Motor neuron (in vitro differentiated cells): ENCODE measurements at regions not wholly inside any gene's neighbourhood (a gene's known extent, or its start where the extent isn't known, plus 50 kb on each side); places are given as distances from the start of the nearest gene placed in this dataset.

Experiments
- ATAC-seq, 8 experiments: fragments of 200-7000 bp; cut with Tn5 transposase; replicated peaks in 6 of 8; 2 replicates each; pipeline ENCODE4 v1.8.0; 2021; ENCODE audit warnings: mild to moderate bottlenecking in 8 of 8, moderate library complexity in 8 of 8
- H3K27ac ChIP-seq, 2 donors: fragments of 250-450 bp; sonication (Bioruptor Pico); 2 replicates each; pipeline ENCODE4 v1.9.0; 2021; ENCODE audit warnings: antibody characterized with exemption in 2 of 2, mild to moderate bottlenecking in 2 of 2, moderate library complexity in 1 of 2
- H3K4me1 ChIP-seq, 2 donors: fragments of 250-450 bp; sonication (Bioruptor Pico); replicated peaks in 1 of 2; 2 replicates each; pipeline ENCODE4 v1.6.1; 2021; ENCODE audit warnings: antibody characterized with exemption in 2 of 2, mild to moderate bottlenecking in 2 of 2, moderate library complexity in 1 of 2
- H3K4me3 ChIP-seq, 5 donors: fragments of 250-450 bp; sonication (Bioruptor Pico); 2 replicates each; pipeline ENCODE4 v1.9.0; 2021; ENCODE audit warnings: antibody characterized with exemption in 5 of 5, mild to moderate bottlenecking in 5 of 5, moderate library complexity in 4 of 5
- whole genome bisulfite sequencing, 10 experiments: fragments of 450-650 bp; shearing (Covaris generic); methylation state at CpG; one replicate each; pipeline ENCODE4 v1.0.0; 2022; 5-methylcytosine and 5-hydroxymethylcytosine counted together
- in situ Hi-C, 9 experiments: fragments of 400-800 bp; cut with MboI; loops; one replicate each; pipeline ENCODE4 v1.15.0; 2021; ENCODE audit warnings: low sequenced_read_pairs in 9 of 9, low pct_unique_long_range_greater_than_20kb in 2 of 9; ENCODE audit not compliant: unreplicated experiment in 9 of 9

DNA sequence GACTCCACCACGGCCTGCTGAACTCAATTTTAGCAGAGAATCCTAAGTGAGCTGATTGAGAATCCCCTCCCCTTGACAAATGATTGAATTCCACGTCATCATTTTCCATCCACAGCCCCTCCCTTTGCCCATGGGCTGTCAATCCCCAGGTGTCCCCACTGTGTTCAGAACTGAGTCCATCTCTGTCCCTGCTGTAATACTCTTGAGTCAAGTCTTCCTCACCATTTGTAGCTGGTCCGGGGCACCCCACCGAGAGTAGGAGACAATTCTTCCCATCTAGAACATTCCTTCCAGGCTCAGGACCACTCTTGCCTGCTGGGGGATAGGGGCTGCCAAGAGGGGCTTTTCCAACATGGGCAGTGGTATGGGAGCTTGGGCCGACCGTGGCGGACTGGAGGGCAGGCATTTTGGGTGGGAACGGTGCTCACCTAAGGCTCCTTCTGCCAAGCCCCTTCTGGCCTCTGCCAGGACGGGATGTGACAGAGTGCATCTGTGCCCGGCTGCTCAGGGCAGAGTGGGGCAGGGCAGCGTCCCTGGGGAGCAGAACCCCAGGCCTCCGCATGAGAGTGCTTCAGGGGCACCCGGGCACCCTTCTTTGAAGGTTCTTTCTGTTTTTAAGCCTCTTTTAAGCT lies 218.1 kb upstream of the RTL1 start:
- H3K4me1 ChIP-seq: peaks cover 42 to 51% of the 10 kb centered on the region in 2 donors
- H3K27ac ChIP-seq: no peak overlapping the region
- ATAC-seq: no peak
- no peak overlapping the region for H3K4me3 ChIP-seq
- 58 to 100% (median 80%) methylated on average over 1 to 7 of the region's 13 CpGs; no CpG with 5 or more reads in 5 of the 10 experiments for WGBS, 10 experiments
- in situ Hi-C loops: no loop called here

DNA sequence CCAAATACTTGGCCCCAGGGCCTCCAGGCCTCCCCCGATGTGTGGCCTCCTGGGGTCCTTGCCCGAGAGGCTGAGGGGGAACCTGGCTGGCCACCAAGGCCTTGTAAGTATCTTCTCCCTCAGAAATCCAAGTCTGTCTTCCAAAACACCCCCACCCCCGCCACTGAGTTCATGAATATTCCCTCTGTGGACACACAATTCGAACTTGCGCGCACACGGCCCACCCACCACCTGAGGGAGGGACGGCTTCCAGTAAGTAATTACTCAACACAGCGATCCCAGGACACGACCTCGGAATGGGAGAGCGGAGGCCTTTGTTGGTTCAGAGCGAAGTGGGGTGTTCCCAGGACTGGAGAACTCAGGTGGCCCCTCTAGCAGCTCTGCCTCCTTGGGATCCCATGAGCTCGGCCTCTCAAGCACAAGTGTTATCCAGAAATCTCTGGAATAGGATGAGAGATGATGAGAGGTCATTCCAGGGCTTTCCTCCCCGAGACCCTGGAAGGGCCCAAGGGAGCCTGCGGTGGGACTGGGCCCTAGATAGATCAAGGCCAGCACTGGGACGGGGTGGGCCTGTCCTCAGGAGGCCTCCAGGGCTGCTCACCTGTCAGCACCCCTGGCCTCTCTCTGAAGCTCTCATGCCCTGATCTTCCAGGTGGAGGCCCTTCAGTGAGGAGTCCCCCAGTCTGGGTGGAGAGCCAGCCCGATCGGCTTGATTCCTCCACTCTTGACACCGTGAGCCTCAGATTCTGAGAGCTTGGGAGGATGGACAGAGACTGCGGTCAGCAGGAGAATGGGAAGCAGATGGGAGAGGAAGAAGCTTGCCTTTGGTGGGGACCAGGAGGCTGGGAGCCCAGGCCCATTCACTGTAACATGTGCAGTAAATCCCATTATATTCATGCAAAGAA lies 219.0 kb upstream of the RTL1 start:
- Histone ChIP-seq H3K4me3 (no peak overlapping the region), H3K27ac (peak overlapping the region; percentile 70 to 74), H3K4me1 (peaks cover 42 to 51% of the 10 kb centered on the region in 2 donors)
- in situ Hi-C loops: no loop called here
- WGBS, 10 experiments: 0 to 100% (median 84%) methylated on average over 1 to 6 of the region's 21 CpGs; no CpG with 5 or more reads in 2 of the 10 experiments
- ATAC-seq: peak in 2 of 8 experiments; percentile 60 to 79

DNA sequence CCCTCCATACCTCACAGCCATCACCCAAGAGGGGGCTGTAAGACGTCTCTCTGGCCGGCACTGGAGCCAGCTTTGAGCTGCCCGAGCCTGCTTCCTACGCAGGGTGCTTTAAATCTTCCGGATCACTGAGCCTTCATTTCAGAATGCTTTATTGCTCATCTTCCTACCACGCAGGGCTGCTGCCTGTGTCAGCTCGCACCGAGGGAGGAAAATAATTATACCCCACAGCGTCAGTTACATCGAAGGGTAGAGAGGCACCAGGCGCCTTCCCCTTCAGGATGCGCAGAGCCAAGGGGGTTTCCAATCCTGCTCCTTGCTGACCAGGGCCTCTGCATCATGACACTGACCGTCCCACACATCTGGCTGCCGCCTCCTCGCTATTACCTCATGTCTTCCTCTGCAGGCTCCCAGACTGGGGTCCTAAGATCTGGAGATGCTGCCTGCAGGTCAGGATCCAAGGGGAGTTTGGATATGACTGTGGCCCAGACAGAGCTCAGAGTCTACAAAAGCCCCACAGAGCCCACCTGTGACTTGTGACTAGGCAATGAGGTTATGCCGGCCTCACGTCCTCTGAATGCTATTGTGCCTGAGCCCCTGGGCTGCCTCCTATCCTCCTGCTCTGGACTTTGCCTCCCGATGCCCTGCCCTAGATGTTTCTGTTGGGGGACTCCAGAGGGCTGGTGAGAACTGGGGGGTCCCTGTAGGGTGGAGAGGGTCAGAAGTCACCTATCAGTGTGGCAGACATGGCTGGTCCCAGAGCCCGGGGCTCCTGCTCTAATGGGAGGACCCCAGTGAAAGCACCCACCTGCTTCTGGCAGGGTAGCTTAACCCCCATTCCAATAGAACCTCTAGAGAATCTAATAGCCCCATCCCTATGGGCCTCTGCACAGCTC lies 220.3 kb upstream of the RTL1 start:
- ATAC-seq: peak in 5 of 8 experiments; percentile 88 to 90 (median 89)
- in situ Hi-C loops: no loop called here

DNA sequence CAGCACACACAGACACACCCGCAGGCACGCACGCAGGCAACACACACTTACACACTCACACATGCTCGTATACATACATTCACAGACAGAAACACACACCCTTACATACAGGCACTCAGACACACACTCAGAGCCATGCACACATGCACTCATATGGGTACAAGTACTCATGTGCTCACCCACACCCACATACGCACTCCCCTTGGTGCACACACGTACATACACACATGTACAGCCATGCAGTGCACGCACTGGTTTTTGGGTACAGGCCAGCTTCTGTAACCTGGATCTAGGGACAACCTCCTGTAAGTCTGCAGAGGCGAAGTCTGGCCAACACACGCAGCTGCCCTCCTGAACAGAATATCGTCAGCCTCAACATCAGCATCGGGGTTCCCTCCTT lies 221.3 kb upstream of the RTL1 start:
- peaks cover 38 to 57% of the 10 kb centered on the region in 2 donors for H3K4me1 ChIP-seq
- in situ Hi-C loops: no loop called here
- no peak for ATAC-seq
- 73 to 100% (median 100%) methylated on average over 2 to 5 of the region's 11 CpGs; no CpG with 5 or more reads in 4 of the 10 experiments for WGBS, 10 experiments
- no peak overlapping the region for H3K4me3 ChIP-seq
- peak overlapping the region in 1 of 2 donors; percentile 74 for H3K27ac ChIP-seq

More for the DNA sequence above, 220.3 kb upstream of the RTL1 start:
- 0 to 72% (median 51%) methylated on average over 1 to 10 of the region's 19 CpGs; no CpG with 5 or more reads in 4 of the 10 experiments for WGBS, 10 experiments
- Histone ChIP-seq H3K4me3 (no peak overlapping the region), H3K27ac (peak overlapping the region; percentile 70 to 74), H3K4me1 (peaks cover 42 to 51% of the 10 kb centered on the region in 2 donors)

DNA sequence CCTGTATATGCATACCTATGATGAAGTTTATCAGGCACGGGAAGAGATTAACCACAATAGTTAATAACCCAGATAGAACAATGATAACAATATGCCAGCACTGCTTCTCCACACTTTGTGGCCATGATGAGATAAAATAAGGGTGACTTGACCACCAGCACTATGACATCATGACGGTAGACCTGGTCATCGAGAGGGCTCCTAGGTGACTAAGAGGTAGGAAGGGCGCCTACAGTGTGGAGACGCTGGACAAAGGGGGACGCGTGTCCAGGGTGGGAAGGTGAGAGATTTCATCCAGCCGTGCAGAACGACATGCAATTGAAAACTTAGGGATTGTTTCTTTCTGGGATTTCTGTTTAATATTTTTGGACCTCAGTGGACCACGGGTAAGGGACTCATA lies 221.8 kb upstream of the RTL1 start:
- 71 to 100% (median 91%) methylated on average over 1 to 7 of the region's 10 CpGs; no CpG with 5 or more reads in 4 of the 10 experiments for WGBS, 10 experiments
- H3K4me1 ChIP-seq: peaks cover 33 to 54% of the 10 kb centered on the region in 2 donors
- no peak overlapping the region for H3K4me3 ChIP-seq
- no peak overlapping the region for H3K27ac ChIP-seq
- in situ Hi-C loops: no loop called here
- ATAC-seq: no peak

DNA sequence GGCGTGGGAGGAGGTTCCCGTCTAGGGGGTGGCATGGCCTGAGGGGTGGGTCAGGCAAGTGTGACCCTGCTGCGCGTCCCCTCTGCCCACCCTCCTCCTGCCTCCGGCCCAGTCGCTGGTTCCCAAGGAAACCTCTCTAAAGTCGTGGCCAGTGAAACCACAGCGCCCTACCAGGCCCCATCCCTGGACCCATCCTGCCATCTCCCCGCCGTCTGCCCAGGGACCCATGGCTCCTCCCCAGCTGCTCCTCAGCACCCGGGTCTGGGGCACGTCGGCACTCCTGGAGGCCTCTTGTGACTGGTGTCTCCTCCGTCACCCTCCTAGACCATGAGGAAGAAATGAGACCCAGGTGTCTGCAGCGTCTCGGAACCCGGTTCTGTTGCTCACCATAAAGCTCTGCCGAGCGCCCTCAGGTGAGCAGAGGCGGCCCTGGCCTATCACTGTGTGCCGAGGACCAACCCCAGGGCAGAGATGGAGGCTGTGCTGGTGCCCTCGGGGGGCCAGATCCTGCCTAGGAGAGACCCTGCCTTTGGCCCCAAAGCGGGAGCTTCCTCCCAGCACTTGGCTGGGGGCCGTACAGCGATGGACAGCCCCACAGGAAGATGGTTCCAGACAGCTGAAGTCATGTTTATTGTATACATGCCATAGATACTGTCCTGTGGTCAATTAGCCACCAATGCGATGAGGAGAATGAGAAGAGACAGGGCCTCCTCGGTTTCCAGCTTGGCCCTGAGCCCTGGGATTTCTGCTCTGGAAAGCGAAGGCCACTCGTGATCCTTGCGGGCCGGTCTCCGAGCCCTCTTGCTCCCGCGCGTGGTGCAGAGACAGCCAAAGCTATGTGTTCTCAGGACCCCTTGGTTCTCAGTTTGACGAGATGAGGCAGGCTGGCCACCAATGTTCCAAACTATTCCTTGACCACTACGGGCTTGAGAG lies 222.5 kb upstream of the RTL1 start:
- no peak for ATAC-seq
- peaks cover 30 to 47% of the 10 kb centered on the region in 2 donors for H3K4me1 ChIP-seq
- no peak overlapping the region for H3K27ac ChIP-seq
- WGBS, 10 experiments: 0 to 93% (median 62%) methylated on average over 1 to 8 of the region's 37 CpGs; no CpG with 5 or more reads in 6 of the 10 experiments
- no peak overlapping the region for H3K4me3 ChIP-seq
- in situ Hi-C loops: no loop called here

DNA sequence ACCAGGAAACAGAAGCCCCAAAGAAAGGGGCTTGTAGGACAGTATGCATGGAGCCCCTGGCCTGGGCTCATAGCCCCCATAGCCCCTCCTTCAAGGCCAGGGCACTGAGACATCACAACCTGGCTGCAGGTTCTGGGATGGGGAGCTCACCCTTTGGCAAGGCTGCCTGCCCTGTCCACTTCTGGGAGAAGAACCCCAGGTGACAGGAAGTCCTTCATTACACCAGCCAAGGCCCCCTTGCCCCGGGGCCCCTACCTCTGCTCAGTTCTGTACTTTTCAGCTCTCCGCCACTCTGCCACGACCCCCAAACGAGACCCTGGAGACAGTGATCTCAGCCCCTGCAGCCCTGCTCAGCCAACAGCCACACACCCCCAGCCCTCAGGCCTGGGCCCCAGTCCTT lies 223.2 kb upstream of the RTL1 start:
- H3K4me3 ChIP-seq: no peak overlapping the region
- peaks cover 30 to 43% of the 10 kb centered on the region in 2 donors for H3K4me1 ChIP-seq
- H3K27ac ChIP-seq: no peak overlapping the region
- no peak for ATAC-seq
- 80 to 100% methylated on average over 1 of the region's 4 CpGs; no CpG with 5 or more reads in 8 of the 10 experiments for whole genome bisulfite sequencing, 10 experiments
- in situ Hi-C loops: no loop called here

DNA sequence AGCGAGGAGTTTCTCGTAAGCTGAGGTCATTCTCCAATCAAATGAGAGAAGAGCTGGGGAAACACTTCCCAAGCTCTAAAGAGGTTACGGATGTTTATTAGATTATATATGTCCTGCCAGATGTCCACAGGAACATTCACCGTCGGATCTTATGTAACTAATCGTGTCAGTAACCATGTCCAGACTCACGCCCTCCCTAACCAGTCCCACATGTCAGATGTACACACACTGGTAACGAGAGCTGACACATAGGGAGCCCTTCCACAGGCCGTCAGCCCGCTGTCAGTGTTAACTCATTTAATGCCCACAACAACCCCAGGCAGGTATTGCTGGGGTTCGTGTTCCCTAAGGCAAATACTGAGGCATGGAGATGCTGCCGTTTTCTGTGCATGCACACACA lies 223.7 kb upstream of the RTL1 start:
- H3K27ac ChIP-seq: no peak overlapping the region
- in situ Hi-C loops: no loop called here
- 21 to 90% (median 82%) methylated on average over 1 to 10 of the region's 12 CpGs; no CpG with 5 or more reads in 3 of the 10 experiments for WGBS, 10 experiments

DNA sequence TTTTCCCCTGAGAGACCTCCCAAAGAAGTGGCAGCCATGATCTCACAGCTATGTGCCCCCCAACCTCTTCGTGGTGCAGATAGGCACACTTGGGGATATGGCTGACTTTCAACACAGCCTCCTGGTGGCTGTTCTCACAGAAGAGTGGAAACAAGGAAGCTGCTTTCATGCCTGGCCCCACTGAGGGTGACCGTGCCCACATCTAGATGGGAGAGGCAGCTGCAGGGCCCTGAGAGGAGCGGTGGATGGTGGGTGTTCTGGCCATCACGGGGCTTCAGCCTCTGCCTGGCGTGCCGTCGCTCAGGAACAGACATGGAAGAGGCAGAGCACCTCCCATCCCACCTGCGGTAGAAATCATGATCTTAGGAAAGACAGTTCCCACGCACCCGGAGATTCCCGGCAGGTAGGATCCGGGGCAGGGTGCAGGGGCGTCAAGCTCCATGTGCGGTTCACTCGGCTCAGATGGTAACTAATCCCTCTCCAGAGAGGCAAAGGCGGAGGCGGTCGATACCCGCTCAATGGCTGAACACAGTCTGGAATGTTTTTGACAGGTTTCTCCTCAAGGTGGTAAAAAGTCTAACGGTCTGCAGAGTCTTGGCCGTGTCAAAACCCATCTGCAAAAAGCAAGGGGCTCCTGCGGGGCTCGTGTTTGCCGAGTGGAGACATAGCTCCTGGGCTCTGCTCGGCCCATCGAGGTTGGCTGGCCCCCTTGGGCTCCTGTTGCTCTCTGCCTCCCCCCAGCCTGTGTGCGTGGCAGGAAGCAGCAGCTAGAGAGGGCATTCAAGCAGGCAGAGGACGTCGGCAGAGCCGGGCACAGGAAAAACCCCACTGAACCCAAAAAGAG lies 225.2 kb upstream of the RTL1 start:
- in situ Hi-C loops: no loop called here
- Histone ChIP-seq H3K4me1 (peaks cover 10 to 24% of the 10 kb centered on the region in 2 donors), H3K4me3 (no peak overlapping the region), H3K27ac (no peak overlapping the region)
- no peak for ATAC-seq
- WGBS, 10 experiments: 20 to 60% (median 35%) methylated on average over 1 to 6 of the region's 30 CpGs; no CpG with 5 or more reads in 4 of the 10 experiments

More for the DNA sequence above, 223.7 kb upstream of the RTL1 start:
- no peak for ATAC-seq
- peaks cover 25 to 38% of the 10 kb centered on the region in 2 donors for H3K4me1 ChIP-seq
- no peak overlapping the region for H3K4me3 ChIP-seq

DNA sequence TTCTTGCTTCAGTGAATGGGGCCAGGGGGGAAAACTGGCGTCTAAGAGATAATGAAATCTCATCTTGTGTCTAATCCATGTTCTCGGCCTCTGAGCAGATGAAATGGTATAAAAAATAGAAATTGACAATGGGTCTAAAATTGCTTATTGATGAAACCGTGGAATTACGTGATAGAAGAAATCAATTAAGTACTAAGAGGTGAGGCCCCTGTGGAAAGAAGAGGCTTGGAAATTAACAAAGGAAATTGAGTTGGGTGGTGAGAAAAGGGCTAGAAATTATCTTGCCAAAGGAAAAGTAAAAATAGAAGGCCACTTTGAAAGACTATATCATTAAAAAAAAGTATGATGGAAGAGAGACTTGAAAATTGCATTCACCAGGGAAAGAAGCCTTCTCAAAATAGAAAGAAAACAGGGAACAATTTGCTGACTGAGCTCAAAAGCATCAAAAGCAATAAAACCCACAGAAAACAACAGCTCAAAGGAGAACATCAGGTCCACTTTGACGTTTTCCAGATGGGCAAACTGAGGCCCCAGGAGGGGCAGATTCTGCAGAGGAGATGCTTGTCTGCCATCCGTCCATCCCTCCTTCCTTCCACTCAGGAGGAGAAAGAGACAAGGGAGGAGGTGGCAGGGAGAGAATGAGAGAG lies 226.1 kb upstream of the RTL1 start:
- in situ Hi-C loops: no loop called here
- WGBS, 10 experiments: 22 to 81% (median 55%) methylated on average over 2 to 6 of the region's 6 CpGs
- H3K4me1 ChIP-seq: peaks cover under 1 to 14% of the 10 kb centered on the region in 2 donors
- ATAC-seq: no peak
- no peak overlapping the region for H3K27ac ChIP-seq
- no peak overlapping the region for H3K4me3 ChIP-seq

DNA sequence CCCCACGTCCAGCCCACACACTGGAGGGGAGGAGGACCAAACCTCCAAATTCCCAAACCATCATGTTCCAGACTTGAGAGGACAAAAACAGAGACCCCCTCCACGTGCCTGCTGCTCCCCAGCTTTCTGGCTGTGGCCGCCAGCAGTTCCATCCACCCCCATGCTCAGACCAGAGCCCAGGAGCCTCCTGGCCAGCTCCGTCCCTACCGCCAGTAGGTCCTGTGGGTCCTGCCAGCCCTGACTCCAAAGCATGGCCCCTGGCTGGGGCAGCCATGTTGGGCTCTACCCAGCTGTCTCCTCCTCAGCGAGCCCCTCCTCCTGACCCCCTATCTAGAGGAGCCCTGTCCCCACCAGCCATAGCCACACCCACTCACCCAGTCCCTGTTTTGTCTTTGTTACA lies 227.3 kb upstream of the RTL1 start:
- no peak for ATAC-seq
- Histone ChIP-seq H3K27ac (no peak overlapping the region), H3K4me1 (peaks cover 0 to 9% of the 10 kb centered on the region in 2 donors), H3K4me3 (no peak overlapping the region)
- in situ Hi-C loops: no loop called here
- 0 to 77% (median 33%) methylated on average over 1 to 5 of the region's 6 CpGs; no CpG with 5 or more reads in 5 of the 10 experiments for WGBS, 10 experiments
